ENCODE measurements at regions not wholly inside any gene's neighbourhood (a gene's known extent, or its start where the extent isn't known, plus 50 kb on each side); places are given as distances from the start of the nearest gene placed in this dataset.

GRCh38 chr11:80616070-80616800 is 1175.4 kb upstream of the TENM4 start:
- POLR2A ChIA-PET: no interaction called here
- CTCF ChIA-PET: no interaction called here
- TF ChIP-seq, protein P1, sequence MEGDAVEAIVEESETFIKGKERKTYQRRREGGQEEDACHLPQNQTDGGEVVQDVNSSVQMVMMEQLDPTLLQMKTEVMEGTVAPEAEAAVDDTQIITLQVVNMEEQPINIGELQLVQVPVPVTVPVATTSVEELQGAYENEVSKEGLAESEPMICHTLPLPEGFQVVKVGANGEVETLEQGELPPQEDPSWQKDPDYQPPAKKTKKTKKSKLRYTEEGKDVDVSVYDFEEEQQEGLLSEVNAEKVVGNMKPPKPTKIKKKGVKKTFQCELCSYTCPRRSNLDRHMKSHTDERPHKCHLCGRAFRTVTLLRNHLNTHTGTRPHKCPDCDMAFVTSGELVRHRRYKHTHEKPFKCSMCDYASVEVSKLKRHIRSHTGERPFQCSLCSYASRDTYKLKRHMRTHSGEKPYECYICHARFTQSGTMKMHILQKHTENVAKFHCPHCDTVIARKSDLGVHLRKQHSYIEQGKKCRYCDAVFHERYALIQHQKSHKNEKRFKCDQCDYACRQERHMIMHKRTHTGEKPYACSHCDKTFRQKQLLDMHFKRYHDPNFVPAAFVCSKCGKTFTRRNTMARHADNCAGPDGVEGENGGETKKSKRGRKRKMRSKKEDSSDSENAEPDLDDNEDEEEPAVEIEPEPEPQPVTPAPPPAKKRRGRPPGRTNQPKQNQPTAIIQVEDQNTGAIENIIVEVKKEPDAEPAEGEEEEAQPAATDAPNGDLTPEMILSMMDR (IDR thresholded peaks at IDR 0.05; ENCODE audit: low read depth, low read length): no peak
- no peaks in the 10 kb centered on the region for H3K9me3 ChIP-seq (ENCODE audit: control insufficient read depth, insufficient read depth, low read length)
- no peak overlapping the region for H3K27ac ChIP-seq (ENCODE audit: low read depth, low read length)
- no peak for DNase-seq (ENCODE audit: low read depth, low spot score)
- H3K4me3 ChIP-seq (ENCODE audit: low read depth, low read length): no peak overlapping the region
- H3K27me3 ChIP-seq (ENCODE audit: control insufficient read depth, insufficient read depth, low read length): no peaks in the 10 kb centered on the region

- TF ChIP-seq, protein P1 (IDR thresholded peaks at IDR 0.05; ENCODE audit: low read depth, low read length): no peak
- POLR2A ChIA-PET: no interaction called here
- CTCF ChIA-PET: no interaction called here
These were observed 1172.8 kb upstream of the TENM4 start for GRCh38 chr11:80613655-80614054.

DNA sequence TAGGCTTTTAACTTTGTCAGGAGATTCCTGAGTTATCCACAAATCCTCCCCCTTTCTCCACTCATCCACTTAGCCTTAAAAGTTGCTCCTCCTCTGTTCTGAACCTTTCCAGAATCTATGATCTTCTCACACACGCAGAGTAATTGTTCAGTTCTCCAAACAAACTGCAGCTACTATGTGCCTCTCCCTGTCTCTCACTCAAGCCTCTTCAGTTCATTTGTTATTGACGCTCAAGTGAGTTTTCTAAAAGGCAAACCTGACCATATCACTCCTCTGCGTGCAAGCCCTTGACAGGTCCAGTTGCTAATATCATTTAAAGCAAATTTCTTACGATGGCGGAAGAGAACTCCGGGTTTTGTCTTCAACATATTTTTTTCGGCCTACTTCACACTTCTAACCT is 1169.7 kb upstream of the TENM4 start:
- no peak for DNase-seq (ENCODE audit: low read depth, low spot score)
- POLR2A ChIA-PET: no interaction called here
- TF ChIP-seq, protein P1 (IDR thresholded peaks at IDR 0.05; ENCODE audit: low read depth, low read length): no peak

More at GRCh38 chr11:80613655-80614054, 1172.8 kb upstream of the TENM4 start:
- DNase-seq (ENCODE audit: low read depth, low spot score): no peak
- H3K27ac ChIP-seq (ENCODE audit: low read depth, low read length): no peak overlapping the region
- no peaks in the 10 kb centered on the region for H3K9me3 ChIP-seq (ENCODE audit: control insufficient read depth, insufficient read depth, low read length)
- H3K27me3 ChIP-seq (ENCODE audit: control insufficient read depth, insufficient read depth, low read length): no peaks in the 10 kb centered on the region
- no peak overlapping the region for H3K4me3 ChIP-seq (ENCODE audit: low read depth, low read length)

DNA sequence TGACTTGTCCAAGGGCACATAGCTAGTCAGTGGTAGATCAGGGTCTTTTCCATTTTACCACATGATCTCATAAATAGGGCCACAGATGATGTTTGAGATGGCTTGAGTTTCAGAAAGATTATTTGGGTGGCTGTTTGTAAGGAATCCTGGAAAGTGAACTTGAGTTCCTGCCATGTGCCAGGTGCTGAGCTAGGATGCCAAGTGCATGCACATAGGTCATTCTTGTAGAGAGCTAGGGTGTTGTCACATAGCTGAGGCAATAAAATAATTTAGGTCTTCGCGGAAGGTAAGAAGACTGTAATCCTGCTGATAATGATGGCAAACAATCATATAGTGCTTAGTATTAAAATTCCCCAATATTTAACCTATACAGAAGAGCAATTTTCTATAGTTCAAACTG is 1162.6 kb upstream of the TENM4 start:
- H3K9me3 ChIP-seq (ENCODE audit: control insufficient read depth, insufficient read depth, low read length): no peaks in the 10 kb centered on the region
- TF ChIP-seq, protein P1 (IDR thresholded peaks at IDR 0.05; ENCODE audit: low read depth, low read length): no peak
- no peak overlapping the region for H3K4me3 ChIP-seq (ENCODE audit: low read depth, low read length)
- H3K27ac ChIP-seq (ENCODE audit: low read depth, low read length): no peak overlapping the region
- DNase-seq (ENCODE audit: low read depth, low spot score): no peak
- ChIA-PET POLR2A (no interaction called here), CTCF (no interaction called here)
- H3K27me3 ChIP-seq (ENCODE audit: control insufficient read depth, insufficient read depth, low read length): no peaks in the 10 kb centered on the region

More for the DNA sequence above, 1169.7 kb upstream of the TENM4 start:
- Histone ChIP-seq H3K27ac (ENCODE audit: low read depth, low read length) (no peak overlapping the region), H3K27me3 (ENCODE audit: control insufficient read depth, insufficient read depth, low read length) (no peaks in the 10 kb centered on the region), H3K9me3 (ENCODE audit: control insufficient read depth, insufficient read depth, low read length) (no peaks in the 10 kb centered on the region), H3K4me3 (ENCODE audit: low read depth, low read length) (no peak overlapping the region)
- CTCF ChIA-PET: no interaction called here

- ChIA-PET CTCF (no interaction called here), POLR2A (no interaction called here)
- TF ChIP-seq, protein P1 (IDR thresholded peaks at IDR 0.05; ENCODE audit: low read depth, low read length): no peak
- DNase-seq (ENCODE audit: low read depth, low spot score): no peak
- no peaks in the 10 kb centered on the region for H3K9me3 ChIP-seq (ENCODE audit: control insufficient read depth, insufficient read depth, low read length)
- no peak overlapping the region for H3K4me3 ChIP-seq (ENCODE audit: low read depth, low read length)
- H3K27ac ChIP-seq (ENCODE audit: low read depth, low read length): no peak overlapping the region
- no peaks in the 10 kb centered on the region for H3K27me3 ChIP-seq (ENCODE audit: control insufficient read depth, insufficient read depth, low read length)
These were observed 1158.1 kb upstream of the TENM4 start for GRCh38 chr11:80598905-80599304.
